ENCODE measurements at regions not wholly inside any gene's neighbourhood (a gene's known extent, or its start where the extent isn't known, plus 50 kb on each side); places are given as distances from the start of the nearest gene placed in this dataset.

- 0 out of 2 replicates have a peak, but pooled peaks cover 5% of the 10 kb centered on the region for H3K79me2 ChIP-seq (ENCODE audit: insufficient read depth, low read length)
- H3K4me1 ChIP-seq (ENCODE audit: control insufficient read depth in 1 of 2, insufficient read depth in 2 of 2, low read length in 2 of 2) = peaks cover 19 to 85% of the 10 kb centered on the region in 2 experiments
- TF ChIP-seq POLR2A (IDR thresholded peaks at IDR 0.05; ENCODE audit: borderline replicate concordance, extremely low read depth, insufficient read depth, insufficient read length) (no peak), EZH2phosphoT487 (IDR thresholded peaks at IDR 0.05; ENCODE audit: borderline replicate concordance) (no peak), ZBTB33 (IDR thresholded peaks at IDR 0.05; ENCODE audit: extremely low read depth, insufficient replicate concordance, low read length) (no peak), ATF3 (IDR thresholded peaks at IDR 0.05) (no peak), SP1 (IDR thresholded peaks at IDR 0.05; ENCODE audit: low read depth) (no peak), SRF (IDR thresholded peaks at IDR 0.05; ENCODE audit: low read depth) (no peak), YY1 (IDR thresholded peaks at IDR 0.05; ENCODE audit: extremely low read depth, insufficient replicate concordance, low read depth, low read length) (no peak), EZH2 (IDR thresholded peaks at IDR 0.05) (no peak), POLR2AphosphoS5 (IDR thresholded peaks at IDR 0.05; ENCODE audit: low read depth, low read length) (no peak)
- no peaks in the 10 kb centered on the region for H3K9me2 ChIP-seq (ENCODE audit: insufficient read depth)
- H3K27me3 ChIP-seq (ENCODE audit: insufficient read depth, low read length) = no peaks in the 10 kb centered on the region
- ATAC-seq (no peak), DNase-seq (ENCODE audit: low read depth, low spot score) (no peak)
- H3K27ac ChIP-seq (ENCODE audit: low read depth, low read length) = peak overlapping the region; percentile 65; the same call in 1 of the 2 replicates
- no peaks in the 10 kb centered on the region for H4K20me1 ChIP-seq (ENCODE audit: insufficient read depth)
- no peak overlapping the region for H2AFZ ChIP-seq (ENCODE audit: low read depth, low read length, poor library complexity, severe bottlenecking)
- intact Hi-C loops (cut with micrococcal nuclease) = loop anchor here (10.0 kb wide), 4 partner anchors 556 to 1356 kb away; partner anchors contain the start of genes TMEM167A and XRCC4
- no TSS peak for BruUV-seq (replicated peaks)
- POLR2A ChIA-PET = no interaction called here
- peak overlapping the region; percentile 74 for H3K4me2 ChIP-seq (ENCODE audit: low read length)
- H3K9me3 ChIP-seq (ENCODE audit: control insufficient read depth in 1 of 2, insufficient read depth in 1 of 2, low read depth in 1 of 2, low read length in 2 of 2) = no peaks in the 10 kb centered on the region
- H3K4me3 ChIP-seq (replicated peaks in 1 of 2; ENCODE audit: low read depth in 1 of 2, low read length in 2 of 2) = no peak overlapping the region
- H3K9ac ChIP-seq (ENCODE audit: low read length) = peak overlapping the region; percentile 56
- RAD21 ChIA-PET (ENCODE audit: low non-redundant PET in 1 of 2, low total read pairs in 2 of 2, uncharacterized antibody in 2 of 2, unreplicated experiment in 2 of 2) = no interaction called here
- CTCF ChIA-PET = interaction anchor here (1.1 kb wide), 1 partner anchor 47 kb away, joined by 3 read pairs; no protein-coding TSS in a partner anchor
- no peaks in the 10 kb centered on the region for H3K36me3 ChIP-seq (ENCODE audit: control insufficient read depth in 1 of 2, insufficient read depth in 2 of 2, low read length in 2 of 2)
These were observed 80.3 kb upstream of the RPS23 start for GRCh38 chr5:82358457-82358856.
